Type B pancreatic cell (in vitro differentiated cells): ENCODE measurements at regions not wholly inside any gene's neighbourhood (a gene's known extent, or its start where the extent isn't known, plus 50 kb on each side); places are given as distances from the start of the nearest gene placed in this dataset.
"Not testable (repeated sequence)": the region's sequence is repeated elsewhere in the genome, so short reads cannot be mapped to it uniquely, and the experiment has no call there.

Experiments used
- DNase-seq: peaks from one replicate; pipeline ENCODE4 v3.0.0; 2021; ENCODE audit warnings: mixed read lengths; ENCODE audit not compliant: unreplicated experiment; ENCODE audit errors: extremely low spot score
- H3K27ac Mint-ChIP-seq: 2 replicates; pipeline ENCODE4 v1.8.0; 2021; ENCODE audit warnings: mild to moderate bottlenecking, mixed read lengths
- H3K27me3 Mint-ChIP-seq: 2 replicates; pipeline ENCODE4 v1.8.0; 2021; ENCODE audit warnings: mixed read lengths
- H3K36me3 Mint-ChIP-seq: 2 replicates; pipeline ENCODE4 v1.8.0; 2021; ENCODE audit warnings: mixed read lengths
- H3K4me1 Mint-ChIP-seq: one replicate; pipeline ENCODE4 v1.8.0; 2021; ENCODE audit warnings: mixed read lengths; ENCODE audit not compliant: unreplicated experiment
- H3K4me3 Mint-ChIP-seq: 2 replicates; pipeline ENCODE4 v1.8.0; 2021; ENCODE audit warnings: mild to moderate bottlenecking, mixed read lengths
- H3K9me3 Mint-ChIP-seq: 2 replicates; pipeline ENCODE4 v1.8.0; 2021; ENCODE audit warnings: mixed read lengths
- TF ChIP-seq, protein P1 (sequence below): fragments of 200-600 bp; sonication (generic); conservative IDR thresholded peaks from 2 replicates; pipeline ENCODE4 v1.5.0; 2021; ENCODE audit warnings: antibody characterized with exemption, mild to moderate bottlenecking

DNA sequence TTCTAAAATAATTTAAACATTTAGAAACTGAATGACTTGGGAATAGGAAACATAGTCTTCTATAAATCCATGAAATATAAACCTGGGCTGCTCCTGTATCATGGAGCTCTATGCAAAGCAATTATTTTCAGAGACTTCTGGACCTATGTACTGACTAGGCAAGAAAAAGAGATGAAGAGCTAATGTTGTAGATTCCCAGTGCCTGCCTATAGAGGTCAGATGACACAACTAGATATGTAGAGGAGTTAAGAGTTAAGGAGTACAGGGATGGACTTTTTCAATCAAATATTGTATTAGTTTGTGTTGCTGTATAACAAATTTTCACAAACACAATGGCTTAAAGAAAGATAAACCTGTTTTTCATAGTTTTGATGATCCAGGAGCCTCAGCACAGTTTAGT lies 1434.5 kb downstream of the KCNT2 start:
- no peaks in the 10 kb centered on the region for H3K9me3 Mint-ChIP-seq
- no peaks in the 10 kb centered on the region for H3K4me1 Mint-ChIP-seq
- H3K36me3 Mint-ChIP-seq, result no peaks in the 10 kb centered on the region
- no peaks in the 10 kb centered on the region for H3K27me3 Mint-ChIP-seq
- TF ChIP-seq, protein P1, sequence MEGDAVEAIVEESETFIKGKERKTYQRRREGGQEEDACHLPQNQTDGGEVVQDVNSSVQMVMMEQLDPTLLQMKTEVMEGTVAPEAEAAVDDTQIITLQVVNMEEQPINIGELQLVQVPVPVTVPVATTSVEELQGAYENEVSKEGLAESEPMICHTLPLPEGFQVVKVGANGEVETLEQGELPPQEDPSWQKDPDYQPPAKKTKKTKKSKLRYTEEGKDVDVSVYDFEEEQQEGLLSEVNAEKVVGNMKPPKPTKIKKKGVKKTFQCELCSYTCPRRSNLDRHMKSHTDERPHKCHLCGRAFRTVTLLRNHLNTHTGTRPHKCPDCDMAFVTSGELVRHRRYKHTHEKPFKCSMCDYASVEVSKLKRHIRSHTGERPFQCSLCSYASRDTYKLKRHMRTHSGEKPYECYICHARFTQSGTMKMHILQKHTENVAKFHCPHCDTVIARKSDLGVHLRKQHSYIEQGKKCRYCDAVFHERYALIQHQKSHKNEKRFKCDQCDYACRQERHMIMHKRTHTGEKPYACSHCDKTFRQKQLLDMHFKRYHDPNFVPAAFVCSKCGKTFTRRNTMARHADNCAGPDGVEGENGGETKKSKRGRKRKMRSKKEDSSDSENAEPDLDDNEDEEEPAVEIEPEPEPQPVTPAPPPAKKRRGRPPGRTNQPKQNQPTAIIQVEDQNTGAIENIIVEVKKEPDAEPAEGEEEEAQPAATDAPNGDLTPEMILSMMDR, result no peak
- no peak overlapping the region for H3K4me3 Mint-ChIP-seq
- no peak overlapping the region for H3K27ac Mint-ChIP-seq
- DNase-seq, result no peak

DNA sequence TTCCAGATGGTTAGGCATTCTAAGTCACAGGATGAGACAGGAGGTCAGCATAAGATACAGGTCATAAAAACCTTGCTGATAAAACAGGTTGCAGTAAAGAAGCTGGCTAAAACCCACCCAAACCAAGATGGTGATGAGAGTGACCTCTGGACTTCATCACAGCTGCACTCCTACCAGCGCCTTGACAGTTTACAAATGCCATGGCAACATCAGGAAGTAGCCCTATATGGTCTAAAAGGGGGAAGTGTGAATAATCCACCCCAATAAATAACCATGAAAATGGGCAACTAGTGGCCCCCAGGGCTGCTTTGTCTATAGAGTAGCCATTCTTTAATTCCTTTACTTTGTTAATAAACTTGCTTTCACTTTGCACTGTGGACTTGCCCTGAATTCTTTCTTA lies 1448.4 kb downstream of the KCNT2 start:
- not testable (repeated sequence) for H3K27ac Mint-ChIP-seq, DNase-seq, H3K27me3 Mint-ChIP-seq, H3K4me3 Mint-ChIP-seq, H3K9me3 Mint-ChIP-seq, H3K36me3 Mint-ChIP-seq, H3K4me1 Mint-ChIP-seq

DNA sequence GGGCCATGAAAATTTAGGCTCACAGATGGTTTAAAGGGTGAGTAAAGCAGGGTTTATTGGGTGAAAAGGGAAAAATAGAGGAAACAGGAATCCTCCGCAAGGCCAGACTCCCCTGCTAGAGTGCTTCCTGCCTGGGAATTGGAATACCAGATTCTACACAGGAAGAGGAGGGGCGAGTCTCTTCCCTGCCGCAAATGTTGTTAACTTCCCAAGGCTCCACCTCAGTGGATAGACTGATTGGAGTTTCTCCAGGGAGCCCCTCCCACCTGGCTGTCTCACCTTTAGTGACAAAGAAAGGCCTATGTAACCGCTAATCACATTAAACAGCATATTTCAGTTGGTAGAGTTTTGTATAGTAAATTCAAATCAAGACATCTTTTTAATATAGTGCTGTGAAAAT lies 1450.1 kb downstream of the KCNT2 start:
- Mint-ChIP-seq H3K4me3 (no peak overlapping the region), H3K27ac (no peak overlapping the region), H3K36me3 (no peaks in the 10 kb centered on the region), H3K27me3 (no peaks in the 10 kb centered on the region), H3K9me3 (no peaks in the 10 kb centered on the region), H3K4me1 (no peaks in the 10 kb centered on the region)
- TF ChIP-seq, protein P1, result no peak
- DNase-seq, result no peak

DNA sequence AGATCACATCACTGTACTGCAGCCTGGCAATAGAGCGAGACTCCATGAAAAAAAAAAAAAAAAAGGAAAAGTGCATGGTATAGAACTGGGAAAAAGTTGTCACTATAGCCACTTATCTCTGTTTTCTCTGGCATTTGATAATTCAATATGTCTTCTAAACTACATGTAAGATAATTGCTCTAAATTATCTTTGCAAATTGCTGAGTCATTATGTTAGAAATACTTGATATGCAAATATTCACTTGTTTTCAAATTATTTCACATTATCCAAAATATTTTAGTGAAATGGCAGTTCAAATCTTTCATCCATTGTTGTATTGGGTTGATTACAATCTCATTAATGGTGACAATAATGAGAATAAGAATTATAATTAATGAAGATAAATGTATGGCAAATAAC lies 1455.1 kb downstream of the KCNT2 start:
- H3K27me3 Mint-ChIP-seq, result no peaks in the 10 kb centered on the region
- TF ChIP-seq, protein P1, result no peak
- H3K27ac Mint-ChIP-seq, result no peak overlapping the region
- no peaks in the 10 kb centered on the region for H3K4me1 Mint-ChIP-seq
- H3K36me3 Mint-ChIP-seq, result no peaks in the 10 kb centered on the region
- no peak for DNase-seq
- no peaks in the 10 kb centered on the region for H3K9me3 Mint-ChIP-seq
- H3K4me3 Mint-ChIP-seq, result no peak overlapping the region

DNA sequence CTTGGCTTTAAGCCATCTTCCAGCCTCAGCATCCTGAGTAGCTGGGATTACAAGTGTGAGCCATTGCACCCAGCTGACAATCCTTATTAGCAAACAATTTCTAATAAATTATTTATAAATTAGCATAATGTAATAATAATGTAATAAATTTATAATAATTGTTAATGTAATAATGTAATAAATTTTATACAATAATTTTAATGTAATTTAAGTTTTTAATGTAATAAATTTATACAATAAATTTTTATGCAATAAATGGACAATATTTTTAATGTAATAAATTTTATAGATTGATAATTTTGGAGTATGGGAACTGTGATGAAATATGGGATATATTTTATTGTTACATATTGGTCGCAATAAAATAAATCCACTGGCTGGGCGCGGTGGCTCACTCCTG lies 1457.5 kb downstream of the KCNT2 start:
- no peak overlapping the region for H3K4me3 Mint-ChIP-seq
- no peaks in the 10 kb centered on the region for H3K9me3 Mint-ChIP-seq
- no peak for DNase-seq
- no peaks in the 10 kb centered on the region for H3K27me3 Mint-ChIP-seq
- TF ChIP-seq, protein P1, result no peak
- no peaks in the 10 kb centered on the region for H3K36me3 Mint-ChIP-seq
- no peaks in the 10 kb centered on the region for H3K4me1 Mint-ChIP-seq
- no peak overlapping the region for H3K27ac Mint-ChIP-seq

DNA sequence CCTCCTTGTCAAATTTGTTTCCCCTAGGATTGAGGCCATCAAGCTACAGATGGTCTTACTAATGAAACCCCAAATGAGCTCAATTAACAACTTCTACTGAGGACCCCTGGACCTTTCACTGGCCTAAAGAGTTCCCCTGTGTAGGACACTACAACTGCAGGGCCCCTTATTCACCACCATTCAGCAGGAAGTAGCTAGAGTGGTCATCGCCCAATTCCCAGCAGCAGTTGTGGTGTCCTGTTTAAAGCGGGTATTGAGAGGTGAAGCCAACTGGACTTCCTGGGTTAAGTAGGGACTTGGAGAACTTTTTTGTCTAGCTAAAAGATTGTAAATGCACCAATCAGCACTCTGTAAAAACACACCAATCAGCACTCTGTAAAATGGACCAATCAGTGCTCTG lies 1466.9 kb downstream of the KCNT2 start:
- no peaks in the 10 kb centered on the region for H3K27me3 Mint-ChIP-seq
- H3K4me3 Mint-ChIP-seq, result no peak overlapping the region
- no peaks in the 10 kb centered on the region for H3K9me3 Mint-ChIP-seq
- no peak for DNase-seq
- H3K36me3 Mint-ChIP-seq, result no peaks in the 10 kb centered on the region
- TF ChIP-seq, protein P1, result no peak
- no peak overlapping the region for H3K27ac Mint-ChIP-seq
- H3K4me1 Mint-ChIP-seq, result no peaks in the 10 kb centered on the region
